ENCODE measurements at regions not wholly inside any gene's neighbourhood (a gene's known extent, or its start where the extent isn't known, plus 50 kb on each side); places are given as distances from the start of the nearest gene placed in this dataset.

- Histone ChIP-seq H3K27me3 (ENCODE audit: control insufficient read depth, insufficient read depth, low read length) (no peaks in the 10 kb centered on the region), H3K4me2 (ENCODE audit: extremely low read depth, insufficient read depth, low read length) (peak overlapping the region; percentile 26), H3K27ac (ENCODE audit: insufficient read depth, low read length) (no peak overlapping the region), H4K20me1 (ENCODE audit: control insufficient read depth, extremely low read depth, insufficient read depth, low read length) (no peaks in the 10 kb centered on the region), H3K79me2 (ENCODE audit: control insufficient read depth, insufficient read depth, low read length) (peaks cover 35% of the 10 kb centered on the region), H3K36me3 (ENCODE audit: control insufficient read depth, insufficient read depth, low read length) (no peaks in the 10 kb centered on the region), H3K9ac (ENCODE audit: insufficient read depth, low read length) (no peak overlapping the region), H2AFZ (ENCODE audit: low read length) (no peak overlapping the region), H3K9me3 (ENCODE audit: control insufficient read depth, insufficient read depth, low read depth, low read length) (no peaks in the 10 kb centered on the region), H3K4me3 (replicated peaks in 1 of 4; ENCODE audit: control extremely low read depth in 1 of 4, insufficient read depth in 1 of 4, low read depth in 3 of 4, low read length in 4 of 4) (no peak overlapping the region), H3K4me1 (ENCODE audit: control insufficient read depth, extremely low read depth, insufficient read depth, low read length) (peaks cover 13% of the 10 kb centered on the region)
- peak; percentile 86 to 97 for DNase-seq (ENCODE audit: low read depth in 2 of 2)
- TF ChIP-seq EZH2 (IDR thresholded peaks at IDR 0.05; ENCODE audit: low read length, missing control alignments) (no peak), CTCF (conservative IDR thresholded peaks at IDR 0.05 in 1 of 2, IDR thresholded peaks at IDR 0.05 in 1 of 2; ENCODE audit: low read depth in 1 of 2, low read length in 2 of 2) (no peak)
Measured at GRCh38 chr3:159824333-159824732, 164.3 kb upstream of the IL12A start.

- Histone ChIP-seq H3K9ac (ENCODE audit: insufficient read depth, low read length) (no peak overlapping the region), H3K4me2 (ENCODE audit: extremely low read depth, insufficient read depth, low read length) (no peak overlapping the region), H3K4me1 (ENCODE audit: control insufficient read depth, extremely low read depth, insufficient read depth, low read length) (peaks cover 16% of the 10 kb centered on the region), H3K36me3 (ENCODE audit: control insufficient read depth, insufficient read depth, low read length) (no peaks in the 10 kb centered on the region), H3K79me2 (ENCODE audit: control insufficient read depth, insufficient read depth, low read length) (peaks cover 30% of the 10 kb centered on the region), H2AFZ (ENCODE audit: low read length) (no peak overlapping the region), H3K27me3 (ENCODE audit: control insufficient read depth, insufficient read depth, low read length) (no peaks in the 10 kb centered on the region), H3K4me3 (replicated peaks in 1 of 4; ENCODE audit: control extremely low read depth in 1 of 4, insufficient read depth in 1 of 4, low read depth in 3 of 4, low read length in 4 of 4) (no peak overlapping the region), H4K20me1 (ENCODE audit: control insufficient read depth, extremely low read depth, insufficient read depth, low read length) (no peaks in the 10 kb centered on the region), H3K27ac (ENCODE audit: insufficient read depth, low read length) (no peak overlapping the region), H3K9me3 (ENCODE audit: control insufficient read depth, insufficient read depth, low read depth, low read length) (no peaks in the 10 kb centered on the region)
- TF ChIP-seq CTCF (conservative IDR thresholded peaks at IDR 0.05 in 1 of 2, IDR thresholded peaks at IDR 0.05 in 1 of 2; ENCODE audit: low read depth in 1 of 2, low read length in 2 of 2) (no peak), EZH2 (IDR thresholded peaks at IDR 0.05; ENCODE audit: low read length, missing control alignments) (no peak)
- no peak for DNase-seq (ENCODE audit: low read depth in 2 of 2)
Measured at GRCh38 chr3:159825216-159825854, 163.3 kb upstream of the IL12A start.

GRCh38 chr3:159828542-159828943 lies 160.1 kb upstream of the IL12A start:
- Histone ChIP-seq H3K4me2 (ENCODE audit: extremely low read depth, insufficient read depth, low read length) (peak overlapping the region; percentile 48), H3K36me3 (ENCODE audit: control insufficient read depth, insufficient read depth, low read length) (no peaks in the 10 kb centered on the region), H2AFZ (ENCODE audit: low read length) (no peak overlapping the region), H4K20me1 (ENCODE audit: control insufficient read depth, extremely low read depth, insufficient read depth, low read length) (no peaks in the 10 kb centered on the region), H3K9ac (ENCODE audit: insufficient read depth, low read length) (no peak overlapping the region), H3K79me2 (ENCODE audit: control insufficient read depth, insufficient read depth, low read length) (peaks cover 38% of the 10 kb centered on the region), H3K27ac (ENCODE audit: insufficient read depth, low read length) (peak overlapping the region; percentile 31), H3K27me3 (ENCODE audit: control insufficient read depth, insufficient read depth, low read length) (no peaks in the 10 kb centered on the region), H3K4me3 (replicated peaks in 1 of 4; ENCODE audit: control extremely low read depth in 1 of 4, insufficient read depth in 1 of 4, low read depth in 3 of 4, low read length in 4 of 4) (no peak overlapping the region), H3K9me3 (ENCODE audit: control insufficient read depth, insufficient read depth, low read depth, low read length) (no peaks in the 10 kb centered on the region), H3K4me1 (ENCODE audit: control insufficient read depth, extremely low read depth, insufficient read depth, low read length) (peaks cover 16% of the 10 kb centered on the region)
- TF ChIP-seq EZH2 (IDR thresholded peaks at IDR 0.05; ENCODE audit: low read length, missing control alignments), result no peak
- TF ChIP-seq CTCF (conservative IDR thresholded peaks at IDR 0.05 in 1 of 2, IDR thresholded peaks at IDR 0.05 in 1 of 2; ENCODE audit: low read depth in 1 of 2, low read length in 2 of 2), result peak; percentile 44 to 48
- DNase-seq (ENCODE audit: low read depth in 2 of 2), result peak; percentile 51 to 85
